ENCODE measurements at regions not wholly inside any gene's neighbourhood (a gene's known extent, or its start where the extent isn't known, plus 50 kb on each side); places are given as distances from the start of the nearest gene placed in this dataset.

DNA sequence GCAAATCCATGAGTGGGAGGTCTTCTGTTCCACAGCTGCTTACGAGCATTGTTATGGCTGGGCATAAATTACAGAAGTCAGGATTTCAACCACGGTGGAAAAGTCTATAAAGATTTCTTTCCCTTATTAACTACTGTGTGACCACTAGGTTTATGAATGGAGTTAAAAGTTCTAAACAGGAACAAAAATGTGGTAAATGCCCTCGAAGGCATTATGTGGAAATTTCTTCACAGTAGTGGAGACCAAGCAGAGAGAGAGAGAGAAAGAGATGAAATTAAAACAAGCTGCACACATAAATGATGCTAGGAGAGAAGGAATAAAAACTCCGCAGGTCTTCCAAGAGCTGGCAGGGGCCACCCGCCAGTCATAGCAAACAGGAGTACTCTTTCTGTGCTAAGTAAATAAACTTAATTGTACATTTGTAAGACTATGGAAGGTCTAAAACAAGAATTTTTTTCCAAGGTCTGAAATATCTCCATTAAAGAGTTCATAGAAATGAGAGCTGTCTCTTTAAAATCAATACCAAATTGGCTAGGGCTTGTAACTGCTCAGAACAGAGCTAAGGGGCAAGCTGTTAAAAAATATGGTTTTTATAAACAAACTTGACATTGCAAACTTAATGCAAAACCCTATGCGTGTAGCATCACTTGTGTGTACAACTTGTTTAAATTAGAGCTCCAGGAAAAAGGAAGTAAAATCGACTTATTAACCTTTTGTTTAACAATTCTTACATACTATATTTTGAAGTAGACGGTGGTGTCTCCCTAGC lies 438.2 kb downstream of the MEIS1 start (continued):
- TF ChIP-seq, protein P1, sequence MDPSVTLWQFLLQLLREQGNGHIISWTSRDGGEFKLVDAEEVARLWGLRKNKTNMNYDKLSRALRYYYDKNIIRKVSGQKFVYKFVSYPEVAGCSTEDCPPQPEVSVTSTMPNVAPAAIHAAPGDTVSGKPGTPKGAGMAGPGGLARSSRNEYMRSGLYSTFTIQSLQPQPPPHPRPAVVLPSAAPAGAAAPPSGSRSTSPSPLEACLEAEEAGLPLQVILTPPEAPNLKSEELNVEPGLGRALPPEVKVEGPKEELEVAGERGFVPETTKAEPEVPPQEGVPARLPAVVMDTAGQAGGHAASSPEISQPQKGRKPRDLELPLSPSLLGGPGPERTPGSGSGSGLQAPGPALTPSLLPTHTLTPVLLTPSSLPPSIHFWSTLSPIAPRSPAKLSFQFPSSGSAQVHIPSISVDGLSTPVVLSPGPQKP (IDR thresholded peaks at IDR 0.05; ENCODE audit: borderline replicate concordance, low read depth, low read length): no peak
- TF ChIP-seq BHLHE40 (IDR thresholded peaks at IDR 0.05; ENCODE audit: low read depth, low read length): no peak

DNA sequence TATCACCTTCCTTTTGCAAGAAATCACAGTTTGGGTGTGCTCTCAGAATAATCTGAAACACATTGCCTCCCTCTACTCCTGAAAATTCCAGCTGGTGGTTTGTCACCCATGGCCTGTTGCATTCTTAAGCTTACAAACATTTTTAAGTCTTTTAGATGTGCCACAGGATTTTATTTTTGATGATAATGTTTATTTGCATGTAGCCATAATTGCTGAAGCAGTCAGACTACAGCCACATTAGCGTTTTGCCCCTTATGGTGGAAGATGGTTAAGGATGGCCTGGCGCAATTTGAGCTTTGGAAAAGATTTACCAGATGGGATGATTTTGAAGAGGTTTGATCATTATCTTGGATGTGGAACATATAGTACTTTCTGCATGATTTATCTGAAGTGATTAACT lies 439.5 kb downstream of the MEIS1 start:
- no peaks in the 10 kb centered on the region for H3K27me3 ChIP-seq (ENCODE audit: control insufficient read depth, insufficient read depth, low read length)
- no peak overlapping the region; the same call in 1 of the 2 replicates for H2AK5ac ChIP-seq (ENCODE audit: low read depth, low read length)
- H3K18ac ChIP-seq (ENCODE audit: low read depth, low read length): peak overlapping the region; percentile 83
- CTCF ChIA-PET: interaction anchor here (1.0 kb wide), 1 partner anchor 341 kb away, joined by 3 read pairs; no protein-coding TSS in a partner anchor
- no peak overlapping the region for H2AFZ ChIP-seq (replicated peaks; ENCODE audit: low read length, poor library complexity)
- H3K9me3 ChIP-seq (ENCODE audit: control insufficient read depth, insufficient read depth, low read length): no peaks in the 10 kb centered on the region
- peak overlapping the region; percentile 26; the same call in 1 of the 2 replicates for H3K27ac ChIP-seq (ENCODE audit: insufficient read depth, low read length)
- H2BK5ac ChIP-seq (ENCODE audit: low read depth, low read length, poor library complexity, severe bottlenecking): peak overlapping the region; percentile 96
- ATAC-seq (ENCODE audit: low read depth) (no peak), DNase-seq (peak; percentile 48)
- H3K4me1 ChIP-seq (ENCODE audit: control insufficient read depth, insufficient read depth, low read length): peaks cover 22% of the 10 kb centered on the region
- H3K56ac ChIP-seq (ENCODE audit: extremely low read depth, insufficient read depth, low read length): peak overlapping the region; percentile 29; the same call in 1 of the 2 replicates
- H3K4ac ChIP-seq (ENCODE audit: low read depth, low read length): peak overlapping the region; percentile 51; the same call in 1 of the 2 replicates
- no peak overlapping the region for H2AK9ac ChIP-seq (replicated peaks; ENCODE audit: low read depth, low read length, poor library complexity)
- H3K9me1 ChIP-seq (ENCODE audit: insufficient read depth, low read length): peaks cover 9% of the 10 kb centered on the region
- peak overlapping the region; percentile 13; the same call in 1 of the 2 replicates for H3K23ac ChIP-seq (ENCODE audit: low read depth, low read length)
- WGBS, 2 experiments (ENCODE audit: extremely low coverage in 2 of 2, insufficient read length in 1 of 2): no CpG with 5 or more reads among the region's 2 CpGs
- H3K79me1 ChIP-seq (ENCODE audit: low read depth in 1 of 2, low read length in 2 of 2): peaks cover 0 to 15% of the 10 kb centered on the region in 2 experiments; a peak in 2 of 4 replicates
- POLR2A ChIA-PET (ENCODE audit: unreplicated experiment): no interaction called here
- peak overlapping the region; percentile 58 for H4K5ac ChIP-seq (ENCODE audit: low read depth, low read length)
- peak overlapping the region; percentile 48; the same call in 1 of the 2 replicates for H4K91ac ChIP-seq (ENCODE audit: insufficient read depth, low read depth, low read length)
- H3K9ac ChIP-seq (ENCODE audit: low read depth, low read length): no peak overlapping the region
- no peak overlapping the region for H3K4me3 ChIP-seq (ENCODE audit: insufficient read depth, low read depth, low read length)
- intact Hi-C loops (cut with micrococcal nuclease): loop anchor here (5.0 kb wide), 1 partner anchor 72 kb away; no protein-coding TSS in a partner anchor
- peak overlapping the region; percentile 26; the same call in 1 of the 2 replicates for H3K14ac ChIP-seq (replicated peaks; ENCODE audit: low read depth, low read length)
- peak overlapping the region in 1 of 2 experiments; percentile 64; a peak in 2 of 4 replicates for H4K8ac ChIP-seq (ENCODE audit: low read depth in 2 of 2, low read length in 2 of 2)
- dilution Hi-C loops (cut with HindIII; ENCODE audit: low sequenced_read_pairs, unreplicated experiment): no loop called here
- BruUV-seq (replicated peaks): no TSS peak
- no peaks in the 10 kb centered on the region for H3K36me3 ChIP-seq (ENCODE audit: control insufficient read depth, insufficient read depth, low read length)
- H2BK120ac ChIP-seq (ENCODE audit: low read depth, low read length): peak overlapping the region; percentile 93
- H2BK20ac ChIP-seq (ENCODE audit: low read depth, low read length): peak overlapping the region; percentile 76
- peak overlapping the region; percentile 53; the same call in 1 of the 3 replicates for H2BK15ac ChIP-seq (ENCODE audit: low read depth, low read length)
- H4K20me1 ChIP-seq (ENCODE audit: insufficient read depth, low read length): no peaks in the 10 kb centered on the region
- in situ Hi-C loops (cut with MboI; ENCODE audit: low sequenced_read_pairs): no loop called here
- peak overlapping the region; percentile 84; the same call in 1 of the 2 replicates for H3K4me2 ChIP-seq (ENCODE audit: low read depth, low read length)
- no peak for TF ChIP-seq RFX5 (IDR thresholded peaks at IDR 0.05; ENCODE audit: low read depth, low read length)
- TF ChIP-seq BHLHE40 (IDR thresholded peaks at IDR 0.05; ENCODE audit: low read depth, low read length): no peak
- TF ChIP-seq RAD21 (IDR thresholded peaks at IDR 0.05; ENCODE audit: low read length): no peak
- no peak for TF ChIP-seq CHD1 (IDR thresholded peaks at IDR 0.05; ENCODE audit: low read depth, low read length)
- TF ChIP-seq MAZ (IDR thresholded peaks at IDR 0.05; ENCODE audit: borderline replicate concordance, low read depth, low read length): no peak
- TF ChIP-seq NFE2L2 (IDR thresholded peaks at IDR 0.05; ENCODE audit: low read depth, low read length): no peak
- TF ChIP-seq, protein P1 (IDR thresholded peaks at IDR 0.05; ENCODE audit: borderline replicate concordance, low read depth, low read length): no peak
- no peak for TF ChIP-seq FOS (IDR thresholded peaks at IDR 0.05; ENCODE audit: low read depth, low read length)
- TF ChIP-seq, protein P2, sequence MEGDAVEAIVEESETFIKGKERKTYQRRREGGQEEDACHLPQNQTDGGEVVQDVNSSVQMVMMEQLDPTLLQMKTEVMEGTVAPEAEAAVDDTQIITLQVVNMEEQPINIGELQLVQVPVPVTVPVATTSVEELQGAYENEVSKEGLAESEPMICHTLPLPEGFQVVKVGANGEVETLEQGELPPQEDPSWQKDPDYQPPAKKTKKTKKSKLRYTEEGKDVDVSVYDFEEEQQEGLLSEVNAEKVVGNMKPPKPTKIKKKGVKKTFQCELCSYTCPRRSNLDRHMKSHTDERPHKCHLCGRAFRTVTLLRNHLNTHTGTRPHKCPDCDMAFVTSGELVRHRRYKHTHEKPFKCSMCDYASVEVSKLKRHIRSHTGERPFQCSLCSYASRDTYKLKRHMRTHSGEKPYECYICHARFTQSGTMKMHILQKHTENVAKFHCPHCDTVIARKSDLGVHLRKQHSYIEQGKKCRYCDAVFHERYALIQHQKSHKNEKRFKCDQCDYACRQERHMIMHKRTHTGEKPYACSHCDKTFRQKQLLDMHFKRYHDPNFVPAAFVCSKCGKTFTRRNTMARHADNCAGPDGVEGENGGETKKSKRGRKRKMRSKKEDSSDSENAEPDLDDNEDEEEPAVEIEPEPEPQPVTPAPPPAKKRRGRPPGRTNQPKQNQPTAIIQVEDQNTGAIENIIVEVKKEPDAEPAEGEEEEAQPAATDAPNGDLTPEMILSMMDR (conservative IDR thresholded peaks at IDR 0.05; ENCODE audit: low read depth, low read length): no peak
- no peak for TF ChIP-seq RCOR1 (IDR thresholded peaks at IDR 0.05; ENCODE audit: insufficient replicate concordance, low read length)

All from IMR-90 (cell line).